ENCODE measurements at regions not wholly inside any gene's neighbourhood (a gene's known extent, or its start where the extent isn't known, plus 50 kb on each side); places are given as distances from the start of the nearest gene placed in this dataset.
"Not testable (repeated sequence)": the region's sequence is repeated elsewhere in the genome, so short reads cannot be mapped to it uniquely, and the experiment has no call there.

DNA sequence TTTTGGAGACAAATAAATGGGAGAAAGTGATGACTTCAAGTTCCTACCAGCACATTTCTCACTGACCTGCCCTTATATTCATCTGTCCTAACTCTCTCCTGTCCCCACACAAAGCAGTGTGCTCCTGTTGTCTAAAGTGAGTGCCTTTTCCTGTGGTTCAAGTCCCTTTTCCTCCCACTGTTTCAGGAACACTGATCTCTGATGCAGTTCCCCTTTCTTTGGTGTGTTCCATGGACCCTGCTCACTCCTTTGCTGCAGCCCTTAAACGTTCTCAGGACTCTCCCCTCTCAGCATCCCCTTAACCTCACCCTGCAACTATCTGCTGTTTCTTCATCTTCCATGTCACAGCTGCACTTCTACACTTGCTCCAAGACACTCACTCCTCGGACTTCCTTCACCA lies 195.8 kb upstream of the ETV3 start:
- Histone ChIP-seq H3K27ac (no peak overlapping the region), H3K27me3 (replicated peaks; ENCODE audit: insufficient read depth) (no peaks in the 10 kb centered on the region), H4K20me1 (ENCODE audit: insufficient read depth) (no peaks in the 10 kb centered on the region), H2AFZ (no peak overlapping the region), H3K79me2 (ENCODE audit: insufficient read depth) (no peaks in the 10 kb centered on the region), H3K4me1 (ENCODE audit: insufficient read depth) (no peaks in the 10 kb centered on the region), H3K36me3 (ENCODE audit: low read depth) (no peaks in the 10 kb centered on the region), H3K9me3 (ENCODE audit: low read depth) (no peaks in the 10 kb centered on the region), H3K9ac (no peak overlapping the region), H3K4me2 (ENCODE audit: unreplicated experiment) (no peak overlapping the region), H3F3A (ENCODE audit: insufficient read depth) (no peaks in the 10 kb centered on the region), H3K4me3 (no peak overlapping the region), H3K9me2 (ENCODE audit: insufficient read depth) (no peaks in the 10 kb centered on the region)
- in situ Hi-C loops (cut with MboI) = no loop called here
- TF ChIP-seq EZH2 (IDR thresholded peaks at IDR 0.05; ENCODE audit: insufficient read depth, poor library complexity, severe bottlenecking) (no peak), EZH2phosphoT487 (IDR thresholded peaks at IDR 0.05; ENCODE audit: insufficient read depth, low read depth) (no peak)
- no peak for DNase-seq
- 3 to 6% methylated on average over 2 of the region's 2 CpGs for WGBS, 2 experiments (ENCODE audit: low coverage in 1 of 2, low lambda C conversion rate in 2 of 2, missing lambda C conversion rate in 2 of 2)

DNA sequence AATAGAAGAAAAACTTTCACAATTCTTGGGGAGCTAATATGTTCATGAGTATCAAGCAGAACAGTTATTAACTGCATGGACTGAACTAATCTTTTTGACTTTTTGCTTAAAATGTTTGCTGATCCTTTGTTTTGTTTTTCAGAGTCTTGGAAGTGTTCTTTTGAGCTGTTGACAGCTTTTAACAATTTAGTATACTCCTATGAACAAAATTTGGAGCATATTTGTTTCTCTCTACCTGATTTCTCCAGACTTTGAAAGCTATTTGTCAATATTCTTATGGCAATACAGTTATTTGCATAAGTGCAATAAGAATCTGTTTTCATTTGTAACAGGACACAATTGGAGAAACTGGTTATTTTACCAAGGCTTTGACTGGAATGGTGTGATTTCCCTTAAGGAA lies 192.0 kb upstream of the ETV3 start:
- in situ Hi-C loops (cut with MboI); H3K9me2 ChIP-seq (ENCODE audit: insufficient read depth); H3K4me2 ChIP-seq (ENCODE audit: unreplicated experiment); H3K9ac ChIP-seq; H3K36me3 ChIP-seq (ENCODE audit: low read depth); H4K20me1 ChIP-seq (ENCODE audit: insufficient read depth); H3K4me1 ChIP-seq (ENCODE audit: insufficient read depth); H2AFZ ChIP-seq; H3F3A ChIP-seq (ENCODE audit: insufficient read depth); H3K79me2 ChIP-seq (ENCODE audit: insufficient read depth); H3K9me3 ChIP-seq (ENCODE audit: low read depth); H3K27me3 ChIP-seq (replicated peaks; ENCODE audit: insufficient read depth); H3K4me3 ChIP-seq; H3K27ac ChIP-seq; DNase-seq: not testable (repeated sequence)

DNA sequence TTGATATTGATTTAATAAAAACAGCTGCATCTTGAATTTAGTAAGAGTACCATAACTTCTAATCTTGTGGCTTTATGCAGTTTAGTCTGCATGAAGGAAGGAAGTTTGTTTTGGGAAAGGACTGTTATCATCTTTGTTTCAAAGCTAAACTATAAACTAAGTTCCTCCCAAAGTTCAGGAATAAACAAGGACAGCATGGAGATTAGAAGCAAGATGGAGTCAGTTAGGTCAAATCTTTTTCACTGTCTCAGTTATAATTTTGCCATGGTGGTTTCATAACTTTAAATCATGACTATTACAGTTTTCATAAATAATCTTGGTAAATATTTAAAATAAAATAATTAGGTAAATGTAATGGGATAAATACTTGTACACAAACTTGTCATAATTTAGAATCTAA lies 189.9 kb upstream of the ETV3 start:
- H3K4me1 ChIP-seq (ENCODE audit: insufficient read depth); DNase-seq; H3K79me2 ChIP-seq (ENCODE audit: insufficient read depth); H4K20me1 ChIP-seq (ENCODE audit: insufficient read depth); H3K9me3 ChIP-seq (ENCODE audit: low read depth); H3K36me3 ChIP-seq (ENCODE audit: low read depth); H3K9ac ChIP-seq; H3K4me2 ChIP-seq (ENCODE audit: unreplicated experiment); H3F3A ChIP-seq (ENCODE audit: insufficient read depth); H3K9me2 ChIP-seq (ENCODE audit: insufficient read depth); H3K4me3 ChIP-seq; H3K27ac ChIP-seq; H2AFZ ChIP-seq; in situ Hi-C loops (cut with MboI): not testable (repeated sequence)
- H3K27me3 ChIP-seq (replicated peaks; ENCODE audit: insufficient read depth) = 0 out of 2 replicates have a peak, but pooled peaks cover 13% of the 10 kb centered on the region

DNA sequence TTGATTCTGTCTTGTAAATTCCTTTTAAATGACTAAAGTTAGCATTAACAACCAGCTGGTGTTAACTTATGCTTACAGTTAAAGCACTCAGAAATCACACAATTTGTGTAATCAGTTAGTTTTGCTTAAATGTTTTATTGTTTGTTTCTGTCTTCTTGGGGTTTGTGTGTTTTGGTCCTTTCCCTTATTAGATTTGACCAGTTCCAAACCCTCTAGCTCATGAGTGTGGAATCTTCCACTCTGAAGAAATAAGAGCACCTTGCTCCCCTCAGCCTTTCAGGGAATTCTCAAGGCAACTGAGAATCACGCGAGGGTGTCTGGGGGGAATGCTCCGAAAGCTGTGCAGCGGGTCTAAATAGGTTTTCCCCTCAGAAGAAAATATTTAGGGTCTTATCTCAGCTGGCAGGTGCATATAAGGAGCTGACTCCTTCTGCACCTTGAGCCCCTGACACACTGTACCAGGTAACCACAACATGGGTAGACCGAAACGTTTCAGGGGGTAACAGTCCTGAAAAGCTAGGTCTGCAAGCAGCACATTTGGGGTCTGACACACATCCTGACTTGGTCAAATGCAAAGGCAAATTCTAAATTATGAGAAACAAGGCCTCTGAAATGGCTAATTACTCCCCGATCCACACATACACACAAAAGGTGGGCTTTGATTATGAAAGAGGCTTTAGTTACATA lies 188.1 kb upstream of the ETV3 start:
- no peak overlapping the region for H3K9ac ChIP-seq
- no peaks in the 10 kb centered on the region for H3K9me3 ChIP-seq (ENCODE audit: low read depth)
- H3K27ac ChIP-seq = no peak overlapping the region
- H3K79me2 ChIP-seq (ENCODE audit: insufficient read depth) = no peaks in the 10 kb centered on the region
- DNase-seq = no peak
- no peaks in the 10 kb centered on the region for H3K4me1 ChIP-seq (ENCODE audit: insufficient read depth)
- no peaks in the 10 kb centered on the region for H3F3A ChIP-seq (ENCODE audit: insufficient read depth)
- H3K4me2 ChIP-seq (ENCODE audit: unreplicated experiment) = no peak overlapping the region
- H3K4me3 ChIP-seq = no peak overlapping the region
- no peaks in the 10 kb centered on the region for H3K9me2 ChIP-seq (ENCODE audit: insufficient read depth)
- no peak overlapping the region for H2AFZ ChIP-seq
- 31 to 35% methylated on average over 7 of the region's 7 CpGs for WGBS, 2 experiments (ENCODE audit: low coverage in 1 of 2, low lambda C conversion rate in 2 of 2, missing lambda C conversion rate in 2 of 2)
- no peaks in the 10 kb centered on the region for H4K20me1 ChIP-seq (ENCODE audit: insufficient read depth)
- TF ChIP-seq EZH2phosphoT487 (IDR thresholded peaks at IDR 0.05; ENCODE audit: insufficient read depth, low read depth) (no peak), EZH2 (IDR thresholded peaks at IDR 0.05; ENCODE audit: insufficient read depth, poor library complexity, severe bottlenecking) (no peak)
- no peaks in the 10 kb centered on the region for H3K36me3 ChIP-seq (ENCODE audit: low read depth)
- in situ Hi-C loops (cut with MboI) = no loop called here
- 0 out of 2 replicates have a peak, but pooled peaks cover 13% of the 10 kb centered on the region for H3K27me3 ChIP-seq (replicated peaks; ENCODE audit: insufficient read depth)

DNA sequence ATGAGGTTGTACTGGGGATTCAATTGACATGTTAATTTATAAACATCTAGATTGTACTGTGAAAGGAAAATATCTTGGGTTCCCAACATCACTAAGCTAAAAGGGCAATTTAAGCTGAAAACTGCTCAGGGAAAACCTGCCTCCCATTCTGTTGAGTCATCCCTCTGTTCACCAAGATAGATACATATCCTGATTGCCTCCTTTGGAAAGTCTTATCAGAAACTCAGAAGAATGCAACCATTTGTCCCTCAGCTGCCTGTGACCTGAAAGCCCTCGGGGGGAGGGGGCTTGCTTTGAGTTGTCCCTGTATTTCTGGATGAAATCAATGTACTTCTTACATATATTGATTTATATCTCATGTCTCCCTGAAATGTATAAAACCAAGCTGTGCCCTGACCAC lies 187.0 kb upstream of the ETV3 start:
- in situ Hi-C loops (cut with MboI) = no loop called here
- no peak for DNase-seq
- H3K27ac ChIP-seq = no peak overlapping the region
- H3K9ac ChIP-seq = no peak overlapping the region
- no peaks in the 10 kb centered on the region for H3K4me1 ChIP-seq (ENCODE audit: insufficient read depth)
- TF ChIP-seq EZH2 (IDR thresholded peaks at IDR 0.05; ENCODE audit: insufficient read depth, poor library complexity, severe bottlenecking) = no peak
- no peak for TF ChIP-seq EZH2phosphoT487 (IDR thresholded peaks at IDR 0.05; ENCODE audit: insufficient read depth, low read depth)
- no peaks in the 10 kb centered on the region for H3K79me2 ChIP-seq (ENCODE audit: insufficient read depth)
- H2AFZ ChIP-seq = no peak overlapping the region
- no peak overlapping the region for H3K4me3 ChIP-seq
- H3K27me3 ChIP-seq (replicated peaks; ENCODE audit: insufficient read depth) = 0 out of 2 replicates have a peak, but pooled peaks cover 13% of the 10 kb centered on the region
- no peak overlapping the region for H3K4me2 ChIP-seq (ENCODE audit: unreplicated experiment)
- 0% methylated on average over 1 of the region's 1 CpG for WGBS, 2 experiments (ENCODE audit: low coverage in 1 of 2, low lambda C conversion rate in 2 of 2, missing lambda C conversion rate in 2 of 2)
- no peaks in the 10 kb centered on the region for H3K9me2 ChIP-seq (ENCODE audit: insufficient read depth)
- H4K20me1 ChIP-seq (ENCODE audit: insufficient read depth) = no peaks in the 10 kb centered on the region
- H3K36me3 ChIP-seq (ENCODE audit: low read depth) = no peaks in the 10 kb centered on the region
- H3K9me3 ChIP-seq (ENCODE audit: low read depth) = no peaks in the 10 kb centered on the region
- H3F3A ChIP-seq (ENCODE audit: insufficient read depth) = no peaks in the 10 kb centered on the region

DNA sequence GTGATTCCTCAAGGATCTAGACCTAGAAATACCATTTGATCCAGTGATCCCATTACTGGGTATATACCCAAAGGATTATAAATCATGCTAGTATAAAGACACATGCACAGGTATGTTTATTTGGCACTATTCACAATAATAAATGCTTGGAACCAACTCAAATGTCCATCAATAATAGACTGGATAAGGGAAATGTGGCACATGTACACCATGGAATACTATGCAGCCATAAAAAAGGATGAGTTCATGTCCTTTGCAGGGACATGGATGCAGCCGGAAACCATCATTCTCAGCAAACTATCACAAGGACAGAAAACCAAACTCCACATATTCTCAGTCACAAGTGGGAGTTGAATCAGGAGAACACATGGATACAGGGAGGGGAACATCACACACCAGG lies 183.8 kb upstream of the ETV3 start:
- H3K79me2 ChIP-seq (ENCODE audit: insufficient read depth); H3K9me3 ChIP-seq (ENCODE audit: low read depth); in situ Hi-C loops (cut with MboI); H3F3A ChIP-seq (ENCODE audit: insufficient read depth); H3K4me2 ChIP-seq (ENCODE audit: unreplicated experiment); DNase-seq; H2AFZ ChIP-seq; H3K27ac ChIP-seq; H3K27me3 ChIP-seq (replicated peaks; ENCODE audit: insufficient read depth); H3K4me3 ChIP-seq; H3K9me2 ChIP-seq (ENCODE audit: insufficient read depth); H3K9ac ChIP-seq; H4K20me1 ChIP-seq (ENCODE audit: insufficient read depth); H3K36me3 ChIP-seq (ENCODE audit: low read depth); H3K4me1 ChIP-seq (ENCODE audit: insufficient read depth): not testable (repeated sequence)
- WGBS, 2 experiments (ENCODE audit: low coverage in 1 of 2, low lambda C conversion rate in 2 of 2, missing lambda C conversion rate in 2 of 2) = 16 to 48% methylated on average over 1 of the region's 1 CpG
